HEK293T (cell line): ENCODE measurements at regions not wholly inside any gene's neighbourhood (a gene's known extent, or its start where the extent isn't known, plus 50 kb on each side); places are given as distances from the start of the nearest gene placed in this dataset.

ENCODE experiments used
- ARNT ChIP-seq: fragments of 450-650 bp; IDR thresholded peaks from 2 replicates; pipeline ENCODE4 v1.6.1; 2017; ENCODE audit warnings: mild to moderate bottlenecking
- BHLHE40 ChIP-seq: fragments of 450-650 bp; IDR thresholded peaks from 2 replicates; pipeline ENCODE4 v1.6.1; 2016; ENCODE audit warnings: mild to moderate bottlenecking, moderate library complexity, borderline replicate concordance
- ELF4 ChIP-seq: fragments of 450-650 bp; IDR thresholded peaks from 2 replicates; pipeline ENCODE4 v1.6.1; 2017; ENCODE audit warnings: antibody characterized with exemption
- FOXA1 ChIP-seq: fragments of 450-650 bp; IDR thresholded peaks from 2 replicates; pipeline ENCODE4 v1.6.1; 2016; ENCODE audit warnings: mild to moderate bottlenecking
- FOXK2 ChIP-seq: fragments of 450-650 bp; IDR thresholded peaks from 2 replicates; pipeline ENCODE4 v1.6.1; 2016; ENCODE audit warnings: mild to moderate bottlenecking
- HDGF ChIP-seq: fragments of 450-650 bp; IDR thresholded peaks from 2 replicates; pipeline ENCODE4 v1.6.1; 2017; ENCODE audit warnings: antibody characterized with exemption, borderline replicate concordance
- SUZ12 ChIP-seq: fragments of 450-650 bp; IDR thresholded peaks from 2 replicates; pipeline ENCODE4 v1.6.1; 2016; ENCODE audit warnings: mild to moderate bottlenecking
- TARDBP ChIP-seq: fragments of 450-650 bp; IDR thresholded peaks from 2 replicates; pipeline ENCODE4 v1.6.1; 2016

GRCh38 chr5:15124461-15124860 is 252.9 kb upstream of the ANKH start:
- TF ChIP-seq FOXA1, result no peak
- TF ChIP-seq HDGF, result no peak
- no peak for TF ChIP-seq BHLHE40
- no peak for TF ChIP-seq TARDBP
- TF ChIP-seq ELF4, result no peak
- TF ChIP-seq ARNT, result no peak
- no peak for TF ChIP-seq FOXK2
- no peak for TF ChIP-seq SUZ12
